ENCODE measurements at regions not wholly inside any gene's neighbourhood (a gene's known extent, or its start where the extent isn't known, plus 50 kb on each side); places are given as distances from the start of the nearest gene placed in this dataset.

DNA sequence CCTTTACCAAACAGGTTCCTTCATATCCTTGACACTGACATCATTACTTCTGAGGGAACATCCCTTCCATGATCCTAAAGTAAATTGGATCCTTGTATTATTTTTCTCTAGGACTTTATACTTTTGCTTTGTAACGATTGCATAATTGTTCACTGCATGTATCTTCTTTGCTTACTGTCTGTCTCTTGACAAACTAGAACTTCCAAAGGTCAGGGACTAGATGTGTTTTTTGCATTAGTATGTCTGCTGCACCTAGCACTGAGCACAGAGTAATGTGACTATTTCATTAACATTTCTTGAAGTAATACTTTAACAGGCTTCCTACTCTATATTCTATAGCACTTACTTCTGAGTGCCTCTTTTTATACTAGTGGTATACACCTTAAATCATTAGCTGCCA, 976.6 kb upstream of the SORCS1 start:
- DNase-seq = no peak

DNA sequence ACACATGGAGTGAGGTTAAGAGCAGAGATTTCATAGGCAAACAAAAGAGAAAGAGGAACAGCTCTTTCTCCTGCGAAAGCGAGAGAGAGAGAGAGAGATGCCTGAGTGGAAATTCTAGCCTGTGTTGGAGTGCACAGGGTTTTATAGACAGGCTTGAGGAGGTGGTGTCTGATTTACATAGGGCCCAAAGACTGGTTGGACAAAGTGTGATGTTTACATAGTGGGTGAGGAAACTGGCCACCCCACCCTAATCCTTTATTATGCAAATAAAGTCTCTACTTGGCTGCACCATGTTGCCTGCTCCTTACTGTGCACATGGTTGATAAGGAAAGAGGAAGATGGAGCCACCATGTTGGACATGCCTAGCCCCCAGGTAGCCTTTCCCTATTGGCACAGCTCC, 967.8 kb upstream of the SORCS1 start:
- no peak for DNase-seq

DNA sequence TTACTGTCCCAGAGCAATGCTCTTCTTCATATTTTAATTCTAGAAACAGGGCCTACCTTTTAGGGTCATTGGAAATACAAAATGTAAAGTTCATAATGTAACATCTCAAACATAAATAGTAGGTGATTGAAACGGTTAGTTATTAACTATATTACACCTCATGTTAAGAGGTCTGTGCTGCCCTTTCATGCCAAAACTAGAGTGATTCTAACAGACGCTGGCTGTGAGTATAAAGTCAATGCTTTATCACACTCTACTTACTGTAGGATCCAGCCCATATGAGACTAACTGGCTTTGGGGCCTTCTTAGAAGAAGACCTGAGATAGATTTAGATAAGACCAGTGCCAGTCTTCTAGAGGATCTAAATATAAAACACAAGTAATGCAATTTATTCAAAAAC, 966.1 kb upstream of the SORCS1 start:
- DNase-seq = no peak

DNA sequence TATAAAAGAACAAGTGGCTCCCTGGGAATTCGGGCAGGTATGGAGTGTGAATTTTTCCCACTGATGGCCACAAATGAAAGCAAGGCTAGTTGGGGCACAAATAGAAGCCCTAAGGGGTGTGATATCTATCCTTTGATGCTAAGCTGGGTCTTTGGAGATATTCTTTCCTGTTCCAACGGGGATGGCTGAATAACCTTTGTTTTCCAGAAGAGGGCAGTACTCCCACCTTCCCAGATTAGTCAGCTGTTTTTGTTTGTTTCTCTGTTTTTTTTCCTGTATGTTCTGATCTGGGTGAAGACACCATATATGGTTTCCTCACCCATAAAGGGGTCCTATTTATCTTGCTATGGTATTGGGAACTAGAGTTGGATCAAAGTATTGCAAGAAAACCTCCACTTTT, 947.7 kb upstream of the SORCS1 start:
- DNase-seq = no peak

DNA sequence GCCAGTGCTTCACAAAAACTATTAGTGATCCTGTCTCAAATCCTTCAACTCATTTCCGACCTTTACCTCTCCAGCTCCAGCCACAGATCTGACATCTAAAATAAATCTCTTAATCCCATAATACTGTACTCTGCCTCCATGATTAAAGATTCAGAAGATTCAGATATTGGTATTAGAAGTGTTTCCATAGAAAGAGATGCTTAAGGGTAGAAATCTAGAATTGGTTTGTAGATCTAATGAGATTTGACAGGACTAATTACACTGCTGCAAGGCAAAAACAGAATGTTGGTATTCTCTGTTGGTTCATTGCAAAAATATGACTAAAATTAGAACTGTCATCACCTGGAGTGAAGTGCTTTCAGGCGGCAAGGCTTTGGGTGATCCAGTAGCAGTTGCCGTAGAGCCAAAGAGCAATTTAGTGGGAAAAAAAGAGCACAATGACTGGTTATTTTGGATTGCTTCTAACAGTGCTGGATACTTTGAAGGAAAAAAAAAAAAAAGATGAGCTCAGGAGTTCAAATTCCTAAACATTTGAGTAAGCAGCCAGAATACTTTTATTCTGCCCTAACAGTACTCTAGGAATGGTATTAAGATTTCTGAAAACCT, 940.1 kb upstream of the SORCS1 start:
- DNase-seq = no peak

DNA sequence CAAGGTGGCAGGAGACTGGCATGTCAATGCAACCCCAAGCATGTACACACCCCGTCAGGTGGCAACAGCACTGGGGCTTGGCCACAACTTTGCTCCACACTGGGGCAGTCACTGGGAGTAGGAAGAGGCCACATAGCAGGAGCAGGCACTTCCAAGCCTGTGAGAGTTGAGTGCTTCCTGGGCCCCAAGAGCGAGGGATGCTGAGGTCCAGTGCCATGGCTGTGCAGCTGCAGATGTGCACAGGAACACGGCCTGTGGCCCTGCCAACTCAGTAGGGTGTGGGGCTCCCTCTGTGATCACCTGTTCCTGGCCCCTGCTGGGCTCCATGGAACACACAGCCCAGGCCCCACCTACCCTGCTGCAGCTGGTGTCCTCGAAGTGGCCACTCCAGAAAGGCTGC, 932.8 kb upstream of the SORCS1 start:
- no peak for DNase-seq

DNA sequence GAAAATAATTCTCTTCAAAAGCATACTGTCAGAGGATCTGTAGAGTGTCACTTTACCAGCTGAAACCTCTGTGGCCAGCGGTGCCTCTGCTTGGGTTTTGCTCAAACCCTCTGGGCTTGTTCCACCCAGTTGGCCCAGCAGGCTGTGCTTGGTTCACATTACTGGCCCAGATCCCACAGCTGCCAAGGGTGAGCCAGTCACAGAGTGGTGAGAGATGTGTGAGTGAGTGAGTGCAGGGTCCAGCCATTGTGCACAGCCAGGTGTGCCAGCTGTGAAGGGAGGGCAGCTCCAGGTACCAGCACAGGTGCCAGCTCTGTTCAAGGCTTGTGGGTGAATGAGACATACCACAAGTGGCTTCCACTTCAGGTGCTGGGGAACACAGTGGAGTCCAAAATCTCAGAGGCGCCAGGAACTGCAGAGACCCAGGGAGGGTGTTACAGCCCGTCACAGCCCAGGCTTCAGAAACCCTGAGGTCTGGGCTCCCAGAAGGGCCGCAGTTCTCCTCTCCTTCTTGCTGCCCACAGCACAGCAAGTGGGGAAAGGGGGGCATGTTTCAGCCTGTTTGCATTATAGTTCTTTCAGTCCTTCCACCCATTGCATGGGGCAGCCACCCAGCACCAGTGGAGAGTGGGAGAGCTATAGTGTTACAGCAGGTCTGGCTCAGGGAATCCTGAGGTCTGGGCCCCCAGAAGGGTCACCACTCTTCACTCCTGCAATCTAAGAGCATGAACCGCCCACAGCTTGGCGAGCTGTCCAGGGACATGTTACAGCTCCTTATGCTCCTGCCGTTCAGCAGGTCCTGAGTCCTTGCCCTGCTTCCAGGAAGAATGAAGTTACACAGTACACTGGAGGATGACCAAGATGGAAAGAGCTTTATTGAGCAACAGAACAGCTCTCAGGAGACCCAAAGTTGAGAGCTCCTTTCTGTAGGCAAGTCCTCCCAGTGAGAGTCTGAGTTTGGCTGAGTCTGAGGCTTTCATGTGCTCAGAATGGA, 931.7 kb upstream of the SORCS1 start:
- DNase-seq = no peak

DNA sequence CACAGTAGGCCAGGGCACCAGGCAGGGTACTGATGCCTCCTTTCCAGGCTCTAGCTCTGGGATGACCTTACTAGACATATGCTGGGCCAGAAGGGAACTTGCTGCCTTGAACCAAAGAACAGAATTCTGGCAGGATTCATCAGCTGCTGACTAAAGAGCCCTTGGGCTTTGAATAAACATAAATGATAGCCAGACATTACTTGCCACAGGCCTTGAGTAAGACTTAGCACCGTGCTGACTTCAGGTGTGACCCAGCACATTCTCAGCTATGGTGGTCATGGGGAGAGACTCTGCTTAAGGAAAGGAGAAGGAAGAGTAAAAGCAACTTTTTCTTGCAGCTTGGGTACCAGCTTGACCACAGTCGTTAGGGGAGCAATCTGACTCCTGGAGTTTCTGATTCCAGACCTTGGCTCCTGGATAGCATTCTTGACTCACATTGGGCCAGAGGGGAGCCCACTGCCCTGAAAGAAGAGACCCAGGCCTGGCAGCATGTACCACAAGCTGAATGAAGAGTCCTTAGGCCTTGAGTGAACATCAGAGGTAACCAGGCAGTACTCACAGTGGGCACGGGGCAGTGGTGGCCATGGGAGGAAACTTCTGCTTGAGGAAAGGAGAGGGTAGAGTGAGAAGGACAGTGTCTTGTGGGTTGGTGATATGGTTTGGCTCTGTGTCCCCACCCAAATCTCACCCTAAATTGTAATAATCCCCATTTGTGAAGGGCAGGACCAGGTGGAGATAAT, 926.1 kb upstream of the SORCS1 start:
- no peak for DNase-seq

DNA sequence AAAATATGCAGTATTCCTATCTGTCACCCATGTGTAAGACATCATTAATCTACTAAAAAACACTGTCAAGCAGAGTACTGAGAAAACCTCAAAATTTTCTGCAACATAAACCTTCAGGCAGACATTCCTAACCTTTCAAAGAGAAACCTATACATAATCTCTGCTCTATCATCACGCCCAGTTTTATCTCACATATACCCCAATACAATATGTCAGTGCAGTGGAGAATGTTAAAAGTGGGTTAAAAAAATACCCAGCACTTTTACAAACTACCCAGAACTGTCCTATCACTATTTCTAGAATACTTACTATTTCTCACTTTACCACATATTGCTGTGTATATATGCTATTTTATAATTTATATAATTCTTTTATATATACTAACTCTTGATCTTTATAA, 922.0 kb upstream of the SORCS1 start:
- DNase-seq = no peak

DNA sequence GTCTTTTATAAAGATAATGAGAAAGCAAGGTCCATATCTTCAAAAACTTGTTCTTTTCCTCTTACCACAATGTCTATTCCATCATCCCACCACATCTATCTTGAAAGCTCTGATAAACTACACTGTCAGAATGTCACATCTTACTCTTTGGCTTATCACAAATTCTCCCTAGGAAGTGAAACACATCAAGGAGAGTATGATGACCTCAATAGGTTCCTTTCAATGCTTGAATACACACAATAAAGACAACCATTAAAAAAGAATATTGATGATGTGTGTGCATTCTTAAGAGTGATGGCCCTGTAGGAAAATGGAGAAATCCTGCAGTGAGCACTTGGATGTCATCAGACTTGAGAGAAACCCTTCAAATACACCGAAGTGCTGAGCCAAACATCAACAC, 918.1 kb upstream of the SORCS1 start:
- DNase-seq = no peak

DNA sequence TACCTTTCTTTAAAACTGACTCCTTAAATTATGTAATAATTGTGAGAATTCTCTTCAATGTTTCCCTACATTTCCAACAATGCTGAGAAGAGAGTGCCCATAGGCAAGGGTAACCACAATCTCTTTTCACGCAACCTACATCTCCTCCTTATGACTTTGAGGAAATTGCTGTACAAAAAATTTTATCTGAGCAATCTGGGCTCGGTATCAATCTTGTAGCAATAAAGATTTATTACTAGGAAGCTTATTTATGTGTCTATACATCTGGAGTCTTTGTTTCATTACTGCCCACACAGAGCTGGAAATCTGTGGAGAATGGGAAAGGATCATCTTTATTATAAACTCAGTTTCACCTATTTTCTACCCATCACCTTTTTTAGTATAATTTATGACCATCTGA, 913.8 kb upstream of the SORCS1 start:
- DNase-seq = no peak

DNA sequence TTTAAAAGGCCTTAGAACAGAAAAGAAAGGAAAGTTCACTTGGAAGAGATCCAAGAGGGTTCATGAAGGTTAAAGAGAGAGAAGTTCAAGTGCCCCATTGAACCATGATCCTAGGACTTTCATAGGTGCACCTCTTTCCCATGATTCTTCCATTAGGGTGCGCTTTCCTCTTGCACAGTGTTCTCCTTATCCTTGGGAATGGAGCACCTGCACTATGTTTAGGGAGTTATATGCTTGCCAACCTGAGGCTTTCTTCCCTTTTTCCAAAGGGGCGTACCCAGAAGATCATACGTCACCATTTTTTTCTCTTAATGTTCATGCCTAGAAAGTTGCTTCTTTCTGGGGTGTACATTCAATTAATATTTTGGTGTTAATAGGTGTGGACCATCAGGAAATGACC, 908.0 kb upstream of the SORCS1 start:
- no peak for DNase-seq

DNA sequence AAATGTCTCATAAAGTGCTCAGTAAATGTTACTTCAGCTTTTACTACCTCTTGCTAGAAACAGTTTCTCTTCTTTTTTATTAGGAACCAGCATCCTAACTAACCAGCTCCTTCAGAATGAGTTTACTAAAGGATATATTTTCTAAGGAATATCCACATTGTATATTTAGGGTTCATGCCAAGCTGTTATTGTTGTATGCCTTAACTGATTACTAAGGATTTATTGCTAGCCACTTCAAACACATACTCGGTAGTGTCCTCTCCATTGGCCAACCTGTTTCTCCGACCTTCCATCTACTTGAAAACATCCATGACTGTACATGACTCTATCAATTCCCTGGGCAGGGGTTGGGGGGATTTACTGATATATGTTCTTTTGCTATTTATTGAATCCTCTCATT, 906.3 kb upstream of the SORCS1 start:
- no peak for DNase-seq

DNA sequence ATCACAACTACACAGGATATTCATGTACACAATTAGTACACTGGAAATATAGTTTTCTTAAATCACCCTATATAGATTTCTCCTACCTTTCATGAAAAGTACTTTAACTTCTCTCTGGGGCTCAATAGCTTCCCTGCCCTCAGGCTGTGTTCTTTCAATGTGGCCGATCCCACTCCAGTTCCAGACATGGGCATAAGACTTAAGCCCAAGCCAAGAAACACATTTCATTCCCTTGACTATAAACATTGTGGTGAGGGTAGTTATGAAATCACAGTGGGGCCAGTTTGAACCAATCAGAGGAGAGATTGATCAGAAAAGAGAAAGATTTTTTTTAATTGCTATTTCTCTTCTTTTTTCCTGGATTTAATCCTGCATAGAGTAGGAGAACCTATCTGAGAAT, 904.6 kb upstream of the SORCS1 start:
- DNase-seq = no peak

DNA sequence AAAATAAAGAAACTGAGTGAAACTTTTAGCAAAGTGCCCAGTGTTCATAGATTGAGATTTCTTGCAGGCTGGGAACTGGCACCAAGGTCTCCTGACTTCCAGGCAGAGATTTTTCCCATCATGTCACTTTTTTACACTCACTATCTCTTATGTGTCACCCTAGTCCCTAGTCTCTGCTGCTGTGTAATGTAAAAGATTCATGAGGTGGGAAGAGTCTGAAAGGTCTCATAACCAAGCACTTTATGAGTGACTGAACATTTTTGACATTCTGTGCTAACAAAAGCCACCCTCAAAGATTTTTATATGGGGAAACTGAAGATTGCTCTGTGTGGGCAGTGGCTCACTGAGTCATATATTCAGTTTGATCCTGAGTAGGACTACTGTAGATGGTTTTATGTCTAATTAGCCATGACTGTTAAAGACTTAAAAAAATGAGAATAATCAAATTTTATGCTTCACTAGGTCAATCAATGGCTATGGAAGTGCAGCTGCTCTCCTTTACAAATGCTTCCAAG, 900.3 kb upstream of the SORCS1 start:
- DNase-seq = no peak

DNA sequence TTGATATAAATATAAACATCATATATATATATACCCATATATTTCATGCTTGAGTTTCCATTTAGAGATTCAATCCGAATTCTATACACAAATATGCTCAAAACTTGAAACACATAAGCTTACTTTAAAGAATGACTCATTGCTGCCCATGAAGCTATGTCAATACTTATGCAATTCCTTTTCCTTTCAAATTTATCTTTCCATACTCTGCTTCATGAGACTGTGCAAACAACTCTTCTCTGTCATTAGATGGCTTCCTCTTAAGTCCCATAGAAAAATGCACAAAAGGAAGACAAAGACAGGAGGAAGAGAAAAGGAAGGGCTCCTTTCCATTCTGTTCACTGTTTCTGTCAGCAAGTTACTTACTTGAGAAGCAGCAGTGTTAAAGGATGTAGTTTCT, 895.7 kb upstream of the SORCS1 start:
- no peak for DNase-seq

DNA sequence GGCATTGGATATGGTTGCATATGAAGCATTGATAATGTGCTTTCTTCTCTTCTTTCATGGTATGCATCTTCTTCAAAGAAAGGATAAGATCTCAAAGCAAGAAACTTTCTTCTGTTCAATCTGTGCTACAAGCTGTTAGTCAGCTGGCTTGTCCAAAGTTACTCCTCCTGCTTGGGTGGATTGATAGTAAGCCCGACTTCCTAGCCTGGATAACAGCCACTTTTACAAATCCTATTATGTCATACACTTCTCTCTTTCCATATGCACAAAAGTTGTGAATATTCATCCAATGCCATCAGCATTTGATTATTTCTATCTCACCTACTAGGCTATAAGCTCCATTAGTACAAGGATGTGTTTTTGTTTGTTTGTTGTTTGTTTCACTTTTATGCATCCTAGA, 891.0 kb upstream of the SORCS1 start:
- no peak for DNase-seq

DNA sequence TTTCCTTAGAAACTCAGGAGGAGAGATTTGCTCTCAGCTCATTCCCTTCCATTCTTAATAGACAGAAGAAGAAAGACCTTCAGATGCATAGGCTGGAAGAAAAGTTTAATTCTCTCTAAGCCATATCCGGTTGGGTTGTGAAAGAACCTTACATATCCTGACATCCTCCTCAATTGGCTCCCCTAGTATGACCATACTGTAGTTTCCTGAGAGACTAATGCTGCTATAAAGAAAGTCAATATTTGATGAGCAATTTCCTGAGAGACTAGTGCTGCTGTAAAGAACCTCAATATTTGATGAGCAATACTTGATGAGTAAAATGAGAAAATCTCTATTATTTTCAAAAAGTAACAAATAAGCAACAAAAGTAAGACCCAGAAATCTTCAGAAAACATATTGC, 888.5 kb upstream of the SORCS1 start:
- no peak for DNase-seq

DNA sequence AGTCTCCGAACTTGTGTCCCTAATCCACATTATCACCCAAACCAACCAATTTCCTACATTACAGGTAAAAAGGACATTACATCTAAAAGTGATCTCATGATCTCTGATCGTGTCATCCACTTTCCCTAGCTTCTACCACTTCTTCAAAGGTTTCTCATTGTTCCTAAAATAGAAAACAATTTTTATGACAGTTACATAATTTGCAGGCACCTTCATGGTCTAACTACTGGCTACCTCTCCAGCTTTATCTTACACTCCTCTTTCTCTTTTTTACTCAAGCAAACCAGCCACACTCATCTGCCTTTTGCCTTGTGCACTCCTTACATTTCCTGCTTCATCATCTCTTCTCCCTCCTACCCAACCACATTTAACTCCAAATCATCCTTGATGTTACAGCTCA, 886.7 kb upstream of the SORCS1 start:
- DNase-seq = no peak

DNA sequence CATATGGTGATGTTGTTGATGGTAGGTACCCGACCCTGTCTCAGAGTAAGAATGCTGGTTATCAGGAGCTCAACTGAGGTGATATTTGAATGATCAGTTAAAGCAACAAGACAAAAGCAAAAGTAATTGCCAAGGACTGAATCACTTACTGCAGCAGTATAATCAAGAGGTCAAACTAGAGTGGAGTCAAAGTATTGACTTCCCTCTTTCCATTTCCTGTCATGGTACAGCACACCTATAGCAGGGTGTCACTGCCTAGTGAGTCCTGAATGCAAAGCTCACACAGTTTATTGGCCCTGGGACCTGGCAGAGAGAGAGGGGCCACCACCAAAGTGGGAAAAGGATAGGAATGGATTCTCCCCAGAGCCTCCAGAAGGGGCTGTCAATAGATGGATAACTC, 886.1 kb upstream of the SORCS1 start:
- DNase-seq = no peak

DNA sequence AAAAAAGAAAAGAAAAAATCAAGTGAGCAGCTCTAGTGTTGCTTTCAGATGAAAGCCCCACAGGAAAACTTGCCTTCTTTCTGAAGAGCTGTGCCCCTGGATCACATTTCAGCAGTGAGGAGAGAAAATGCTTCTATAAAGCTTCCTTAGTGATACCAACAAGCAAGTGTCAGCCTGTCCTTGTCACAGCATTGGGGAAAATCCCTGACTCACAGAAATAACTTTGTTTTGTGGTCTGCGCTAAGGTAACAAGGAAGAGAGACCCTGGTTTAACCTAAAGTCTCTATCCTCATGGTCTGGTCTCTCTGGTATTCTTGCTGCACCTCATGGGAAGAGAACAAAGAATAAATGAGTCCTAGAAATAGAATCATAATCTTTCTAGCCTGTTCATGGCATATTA, 885.2 kb upstream of the SORCS1 start:
- DNase-seq = no peak

DNA sequence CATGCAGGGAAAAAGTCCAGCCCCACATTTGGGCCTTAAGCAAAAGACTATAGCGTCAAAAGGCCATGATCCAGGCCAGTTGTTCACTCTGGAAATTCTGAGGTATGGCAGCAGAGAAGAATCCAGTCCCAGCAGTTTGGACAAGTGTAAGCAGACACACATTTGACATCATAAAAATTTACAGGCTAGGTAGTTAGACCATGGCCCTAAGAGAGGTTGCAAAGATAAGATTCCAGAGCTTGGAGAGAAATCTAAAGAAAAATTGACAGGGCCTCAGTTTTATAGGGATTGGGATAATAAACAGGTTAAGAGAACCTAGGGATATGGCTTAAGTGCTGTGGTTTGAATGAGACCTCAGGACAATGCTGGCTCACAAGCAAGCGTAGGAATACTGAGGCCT, 884.4 kb upstream of the SORCS1 start:
- DNase-seq = no peak

DNA sequence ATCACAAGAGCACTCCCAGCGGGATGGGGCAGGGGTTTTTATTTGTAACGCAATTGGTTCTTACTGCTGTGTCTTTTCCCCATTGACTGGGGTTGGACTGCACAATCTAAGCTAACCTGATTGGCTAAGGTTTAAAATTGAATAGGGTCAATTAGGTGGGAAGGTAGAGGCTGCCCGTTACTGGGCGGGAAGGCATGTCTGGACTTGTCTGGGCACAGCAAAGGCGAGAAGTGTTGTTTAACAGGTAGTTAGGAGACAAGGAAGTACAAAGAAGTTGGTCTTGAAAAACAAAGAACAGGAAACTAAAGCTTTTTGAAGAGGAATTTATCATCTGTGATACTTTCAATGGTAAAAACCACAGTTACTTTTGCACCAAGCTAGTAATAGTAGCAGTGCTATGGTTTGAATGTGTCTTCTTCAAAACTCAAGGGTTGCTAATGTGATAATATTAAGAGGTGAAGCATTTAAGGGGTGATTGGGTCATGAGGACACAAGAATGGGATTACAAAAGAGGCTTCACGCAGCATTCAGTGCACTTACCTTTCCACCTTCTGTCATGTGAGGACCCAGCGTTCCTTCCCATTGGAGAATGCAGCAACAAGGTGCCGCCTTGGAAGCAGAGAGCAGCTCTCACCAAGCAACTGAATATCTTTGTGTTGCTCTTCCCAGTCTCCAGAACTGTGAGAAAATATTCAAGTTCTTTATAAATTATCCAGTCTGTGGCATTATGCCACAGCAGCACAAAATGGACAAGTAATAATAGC, 875.5 kb upstream of the SORCS1 start:
- DNase-seq = no peak
